Neural cell (in vitro differentiated cells): ENCODE measurements at regions not wholly inside any gene's neighbourhood (a gene's known extent, or its start where the extent isn't known, plus 50 kb on each side); places are given as distances from the start of the nearest gene placed in this dataset.

Experiments used
- CTCF ChIP-seq: fragments of 450-650 bp; IDR thresholded peaks from 2 replicates; pipeline ENCODE4 v1.5.1; 2014; ENCODE audit warnings: antibody characterized with exemption, mild to moderate bottlenecking, moderate library complexity; ENCODE audit not compliant: poor library complexity, severe bottlenecking
- EP300 ChIP-seq: fragments of 450-650 bp; conservative IDR thresholded peaks from 2 replicates; pipeline ENCODE4 v1.6.1; 2014; ENCODE audit warnings: antibody characterized with exemption, mild to moderate bottlenecking, moderate library complexity; ENCODE audit not compliant: poor library complexity, severe bottlenecking
- EZH2 ChIP-seq: fragments of 200-600, 300-800 bp; shearing (Covaris generic), sonication (generic); IDR thresholded peaks from 2 replicates; pipeline ENCODE4 v1.6.1; 2014; ENCODE audit warnings: antibody characterized with exemption, low read length, borderline replicate concordance, mild to moderate bottlenecking; ENCODE audit not compliant: insufficient read depth, poor library complexity, severe bottlenecking
- MXI1 ChIP-seq: fragments of 450-650 bp; conservative IDR thresholded peaks from 2 replicates; pipeline ENCODE4 v1.6.1; 2014; ENCODE audit warnings: antibody characterized with exemption, mild to moderate bottlenecking; ENCODE audit not compliant: poor library complexity, severe bottlenecking
- POLR2AphosphoS5 ChIP-seq: IDR thresholded peaks from 2 replicates; pipeline ENCODE4 v1.6.1; 2012
- SMC3 ChIP-seq: fragments of 450-650 bp; conservative IDR thresholded peaks from 2 replicates; pipeline ENCODE4 v1.6.1; 2014; ENCODE audit warnings: antibody characterized with exemption, mild to moderate bottlenecking, moderate library complexity; ENCODE audit not compliant: poor library complexity
- TAF1 ChIP-seq: IDR thresholded peaks from 2 replicates; pipeline ENCODE4 v1.6.1; 2012; ENCODE audit warnings: low read depth

- no peak for TF ChIP-seq CTCF
- no peak for TF ChIP-seq EZH2
- TF ChIP-seq SMC3 = no peak
- no peak for TF ChIP-seq TAF1
- TF ChIP-seq POLR2AphosphoS5 = no peak
- TF ChIP-seq EP300 = peak; percentile 42
- TF ChIP-seq MXI1 = no peak
Observed at GRCh38 chr6:47091886-47092668, 49.9 kb upstream of the ADGRF1 start.
